ENCODE measurements at regions not wholly inside any gene's neighbourhood (a gene's known extent, or its start where the extent isn't known, plus 50 kb on each side); places are given as distances from the start of the nearest gene placed in this dataset.
"Not testable (repeated sequence)": the region's sequence is repeated elsewhere in the genome, so short reads cannot be mapped to it uniquely, and the experiment has no call there.

GRCh38 chr1:173332026-173332425 is 124.9 kb upstream of the TNFSF4 start:
- peak; percentile 62 for ATAC-seq (ENCODE audit: poor library complexity)
- intact Hi-C loops (cut with DNase I) = no loop called here
- no peak for DNase-seq

GRCh38 chr1:173333581-173333980 is 126.5 kb upstream of the TNFSF4 start:
- intact Hi-C loops (cut with DNase I) = no loop called here
- ATAC-seq (ENCODE audit: poor library complexity) (no peak), DNase-seq (no peak)

- intact Hi-C loops (cut with DNase I) = no loop called here
- no peak for ATAC-seq (ENCODE audit: poor library complexity)
- no peak for DNase-seq
These were observed 130.0 kb upstream of the TNFSF4 start for GRCh38 chr1:173337126-173337525.

GRCh38 chr1:173341307-173341706 is 134.2 kb upstream of the TNFSF4 start:
- intact Hi-C loops (cut with DNase I) = no loop called here
- DNase-seq (peak; percentile 45), ATAC-seq (ENCODE audit: poor library complexity) (peak; percentile 81)

GRCh38 chr1:173341971-173342370 is 134.8 kb upstream of the TNFSF4 start:
- intact Hi-C loops (cut with DNase I) = no loop called here
- DNase-seq = no peak
- no peak for ATAC-seq (ENCODE audit: poor library complexity)

GRCh38 chr1:173342736-173343135 is 134.4 kb upstream of the PRDX6 start:
- no peak for DNase-seq
- no peak for ATAC-seq (ENCODE audit: poor library complexity)
- intact Hi-C loops (cut with DNase I) = no loop called here

GRCh38 chr1:173344034-173344743 is 132.9 kb upstream of the PRDX6 start:
- intact Hi-C loops (cut with DNase I) = no loop called here
- DNase-seq (no peak), ATAC-seq (ENCODE audit: poor library complexity) (no peak)

- no peak for ATAC-seq (ENCODE audit: poor library complexity)
- intact Hi-C loops (cut with DNase I) = no loop called here
- no peak for DNase-seq
These were observed 129.8 kb upstream of the PRDX6 start for GRCh38 chr1:173347282-173347818.

- intact Hi-C loops (cut with DNase I); ATAC-seq (ENCODE audit: poor library complexity): not testable (repeated sequence)
These were observed 124.5 kb upstream of the PRDX6 start for GRCh38 chr1:173352635-173353034.

GRCh38 chr1:173353350-173353749 is 123.8 kb upstream of the PRDX6 start:
- intact Hi-C loops (cut with DNase I) = no loop called here
- DNase-seq (no peak), ATAC-seq (ENCODE audit: poor library complexity) (no peak)

More at GRCh38 chr1:173352635-173353034, 124.5 kb upstream of the PRDX6 start:
- DNase-seq = not testable (repeated sequence)

- no peak for ATAC-seq (ENCODE audit: poor library complexity)
- intact Hi-C loops (cut with DNase I) = no loop called here
- DNase-seq = no peak
These were observed 122.2 kb upstream of the PRDX6 start for GRCh38 chr1:173354937-173355280.

- intact Hi-C loops (cut with DNase I) = no loop called here
- ATAC-seq (ENCODE audit: poor library complexity) (no peak), DNase-seq (no peak)
These were observed 121.7 kb upstream of the PRDX6 start for GRCh38 chr1:173355281-173356031.

GRCh38 chr1:173356191-173356762 is 120.9 kb upstream of the PRDX6 start:
- DNase-seq = no peak
- no peak for ATAC-seq (ENCODE audit: poor library complexity)
- intact Hi-C loops (cut with DNase I) = no loop called here

- intact Hi-C loops (cut with DNase I) = no loop called here
- DNase-seq (no peak), ATAC-seq (ENCODE audit: poor library complexity) (no peak)
These were observed 116.6 kb upstream of the PRDX6 start for GRCh38 chr1:173360487-173361063.

- intact Hi-C loops (cut with DNase I) = no loop called here
- no peak for ATAC-seq (ENCODE audit: poor library complexity)
These were observed 114.6 kb upstream of the PRDX6 start for GRCh38 chr1:173362543-173362942.

GRCh38 chr1:173364827-173365226 is 112.3 kb upstream of the PRDX6 start:
- intact Hi-C loops (cut with DNase I) = no loop called here
- DNase-seq (no peak), ATAC-seq (ENCODE audit: poor library complexity) (no peak)

More at GRCh38 chr1:173362543-173362942, 114.6 kb upstream of the PRDX6 start:
- DNase-seq = no peak

GRCh38 chr1:173365341-173365740 is 111.8 kb upstream of the PRDX6 start:
- intact Hi-C loops (cut with DNase I) = no loop called here
- no peak for ATAC-seq (ENCODE audit: poor library complexity)
- DNase-seq = no peak

- ATAC-seq (ENCODE audit: poor library complexity) = no peak
- intact Hi-C loops (cut with DNase I) = no loop called here
- no peak for DNase-seq
These were observed 110.0 kb upstream of the PRDX6 start for GRCh38 chr1:173367136-173367535.

- ATAC-seq (ENCODE audit: poor library complexity); DNase-seq; intact Hi-C loops (cut with DNase I): not testable (repeated sequence)
These were observed 106.5 kb upstream of the PRDX6 start for GRCh38 chr1:173370586-173370985.

Data from Right ventricle myocardium superior (tissue), 1 donor.